ENCODE measurements at regions not wholly inside any gene's neighbourhood (a gene's known extent, or its start where the extent isn't known, plus 50 kb on each side); places are given as distances from the start of the nearest gene placed in this dataset.

DNA sequence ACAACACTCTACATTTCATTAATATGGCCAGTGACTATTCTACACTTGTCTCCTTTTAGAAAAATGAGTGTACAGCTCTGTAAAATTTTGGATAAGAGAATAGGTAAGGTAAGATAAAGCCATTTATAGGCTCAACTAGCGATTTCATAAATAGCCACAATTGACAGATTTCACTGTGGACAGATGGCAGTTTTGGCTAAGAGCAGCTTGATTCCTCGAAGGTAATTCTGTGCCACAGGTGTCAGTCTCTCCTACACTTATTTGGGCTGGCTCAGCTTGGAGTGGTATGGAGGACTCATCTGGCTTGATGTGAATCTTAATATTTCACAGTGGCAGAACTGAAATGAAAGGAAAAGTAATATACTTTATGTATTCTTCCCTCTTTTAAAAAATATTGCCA lies 536.7 kb upstream of the TBL1XR1 start:
- TF ChIP-seq, protein P1, sequence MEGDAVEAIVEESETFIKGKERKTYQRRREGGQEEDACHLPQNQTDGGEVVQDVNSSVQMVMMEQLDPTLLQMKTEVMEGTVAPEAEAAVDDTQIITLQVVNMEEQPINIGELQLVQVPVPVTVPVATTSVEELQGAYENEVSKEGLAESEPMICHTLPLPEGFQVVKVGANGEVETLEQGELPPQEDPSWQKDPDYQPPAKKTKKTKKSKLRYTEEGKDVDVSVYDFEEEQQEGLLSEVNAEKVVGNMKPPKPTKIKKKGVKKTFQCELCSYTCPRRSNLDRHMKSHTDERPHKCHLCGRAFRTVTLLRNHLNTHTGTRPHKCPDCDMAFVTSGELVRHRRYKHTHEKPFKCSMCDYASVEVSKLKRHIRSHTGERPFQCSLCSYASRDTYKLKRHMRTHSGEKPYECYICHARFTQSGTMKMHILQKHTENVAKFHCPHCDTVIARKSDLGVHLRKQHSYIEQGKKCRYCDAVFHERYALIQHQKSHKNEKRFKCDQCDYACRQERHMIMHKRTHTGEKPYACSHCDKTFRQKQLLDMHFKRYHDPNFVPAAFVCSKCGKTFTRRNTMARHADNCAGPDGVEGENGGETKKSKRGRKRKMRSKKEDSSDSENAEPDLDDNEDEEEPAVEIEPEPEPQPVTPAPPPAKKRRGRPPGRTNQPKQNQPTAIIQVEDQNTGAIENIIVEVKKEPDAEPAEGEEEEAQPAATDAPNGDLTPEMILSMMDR (IDR thresholded peaks at IDR 0.05; ENCODE audit: control insufficient read depth, insufficient read depth, low read depth, low read length, missing control alignments) = no peak
- no peak overlapping the region for H3K4me3 ChIP-seq (ENCODE audit: control insufficient read depth, low read depth, low read length)
- no peak for DNase-seq (ENCODE audit: low read depth)

DNA sequence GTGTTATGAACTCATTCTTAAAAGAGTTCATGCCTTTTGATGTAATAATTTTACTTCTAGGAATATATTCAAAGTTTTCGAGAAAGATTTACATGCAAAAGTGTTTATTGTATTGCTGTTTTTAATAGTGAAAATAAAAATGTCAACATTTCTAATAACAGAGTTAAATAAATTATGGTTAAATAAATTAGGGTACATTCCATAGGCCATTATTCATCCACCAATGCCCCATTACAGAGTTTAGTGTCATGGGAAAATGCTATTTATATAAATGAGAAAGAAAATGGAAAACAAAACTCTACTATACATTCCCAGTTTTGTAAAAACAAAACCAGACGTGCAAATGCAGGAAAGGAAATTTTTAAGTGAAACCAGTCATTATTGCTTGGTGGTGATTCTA lies 538.1 kb upstream of the TBL1XR1 start:
- TF ChIP-seq, protein P1 (IDR thresholded peaks at IDR 0.05; ENCODE audit: control insufficient read depth, insufficient read depth, low read depth, low read length, missing control alignments) = no peak
- DNase-seq (ENCODE audit: low read depth) = no peak
- no peak overlapping the region for H3K4me3 ChIP-seq (ENCODE audit: control insufficient read depth, low read depth, low read length)

DNA sequence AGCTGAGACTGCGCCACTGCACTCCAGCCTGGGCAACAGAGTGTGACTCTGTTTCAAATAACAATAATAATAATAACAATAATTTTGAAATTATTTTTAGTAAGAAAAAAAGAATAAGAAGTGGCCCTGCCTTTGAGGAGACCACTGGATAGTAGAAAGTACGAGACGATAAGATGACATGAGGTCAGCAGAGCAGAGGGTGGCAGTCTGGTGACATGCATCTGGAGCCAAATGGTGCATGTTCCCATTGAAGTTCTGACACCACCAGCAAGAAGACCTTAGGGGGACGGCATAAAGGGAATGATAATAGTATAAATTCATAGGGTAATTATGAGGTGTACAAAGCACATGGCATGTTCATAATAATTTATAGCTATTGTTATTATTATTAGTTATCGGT lies 542.2 kb upstream of the TBL1XR1 start:
- no peak for DNase-seq (ENCODE audit: low read depth)
- TF ChIP-seq, protein P1 (IDR thresholded peaks at IDR 0.05; ENCODE audit: control insufficient read depth, insufficient read depth, low read depth, low read length, missing control alignments) = no peak

DNA sequence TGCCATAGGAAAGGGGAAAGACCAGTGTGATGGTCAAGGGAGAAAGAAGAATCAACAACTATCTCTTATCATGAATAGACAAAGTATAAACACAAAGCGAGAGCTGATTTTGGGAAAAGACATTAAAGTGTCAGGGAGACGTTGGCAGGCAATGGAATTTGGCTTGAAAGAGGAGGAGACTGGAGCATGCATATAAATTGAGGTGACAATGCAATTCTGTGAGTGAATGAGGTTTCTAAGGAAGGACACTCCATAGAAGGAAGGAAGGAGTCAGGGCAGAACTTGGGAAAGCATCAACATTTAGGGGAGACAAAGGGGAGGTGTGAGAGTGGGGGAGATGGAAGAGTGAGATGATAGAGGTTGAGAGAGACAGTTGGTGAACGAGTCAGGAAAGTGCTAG lies 543.0 kb upstream of the TBL1XR1 start:
- TF ChIP-seq, protein P1 (IDR thresholded peaks at IDR 0.05; ENCODE audit: control insufficient read depth, insufficient read depth, low read depth, low read length, missing control alignments) = no peak
- no peak for DNase-seq (ENCODE audit: low read depth)
- no peak overlapping the region for H3K4me3 ChIP-seq (ENCODE audit: control insufficient read depth, low read depth, low read length)

More for the DNA sequence above, 542.2 kb upstream of the TBL1XR1 start:
- H3K4me3 ChIP-seq (ENCODE audit: control insufficient read depth, low read depth, low read length) = no peak overlapping the region

DNA sequence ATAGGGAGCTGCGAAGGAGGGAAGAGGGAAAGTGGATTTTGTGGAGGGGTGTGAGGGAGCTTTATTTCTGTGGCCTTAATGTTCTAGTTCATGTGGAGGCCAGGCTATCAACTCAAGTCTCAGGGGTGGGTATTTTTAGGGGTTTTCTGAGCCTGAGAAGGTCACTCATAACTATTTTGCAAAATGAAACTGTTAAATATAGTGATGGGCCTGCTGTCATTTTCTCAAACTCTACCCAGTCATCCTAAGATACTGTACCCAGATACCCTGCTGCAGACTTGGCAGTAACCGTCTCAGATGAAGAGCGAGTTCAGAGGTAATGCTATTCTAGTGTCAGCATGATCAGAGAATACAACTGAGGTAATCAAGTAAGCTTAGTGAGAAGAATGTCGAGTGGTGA lies 545.0 kb upstream of the TBL1XR1 start:
- H3K4me3 ChIP-seq (ENCODE audit: control insufficient read depth, low read depth, low read length) = no peak overlapping the region
- TF ChIP-seq, protein P1 (IDR thresholded peaks at IDR 0.05; ENCODE audit: control insufficient read depth, insufficient read depth, low read depth, low read length, missing control alignments) = no peak
- DNase-seq (ENCODE audit: low read depth) = no peak

DNA sequence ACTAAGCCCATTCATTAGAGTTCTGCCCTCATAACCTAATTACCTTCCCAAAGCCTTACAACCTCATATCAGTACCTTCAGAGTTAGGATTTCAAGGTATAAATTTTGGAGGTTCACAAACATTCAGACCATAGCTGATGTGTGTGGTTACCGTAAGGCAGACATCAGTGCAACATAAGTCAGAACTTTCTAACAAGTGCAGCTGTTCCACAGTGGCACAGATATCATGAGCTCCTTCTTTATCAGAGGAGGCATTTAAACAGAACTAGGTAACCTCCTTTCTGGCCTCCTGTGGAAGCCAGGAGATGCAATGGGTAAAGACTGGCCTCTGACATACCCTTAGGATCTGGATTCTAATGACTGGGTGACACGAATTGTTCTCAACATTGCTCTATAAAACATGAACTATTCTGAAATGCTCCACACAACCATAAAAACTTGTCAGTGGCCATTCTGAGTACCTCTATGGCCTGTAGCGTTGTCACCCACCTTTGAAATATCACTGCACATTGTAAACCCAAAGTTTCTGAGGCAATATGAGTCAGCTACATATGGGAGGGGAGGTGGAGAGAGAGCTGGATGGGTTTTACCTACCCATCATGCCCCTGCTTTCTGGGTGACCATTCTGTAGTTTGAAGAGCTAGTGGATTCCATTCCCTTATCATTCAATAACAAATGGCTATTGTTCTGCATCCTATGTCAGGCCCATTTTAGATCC lies 546.0 kb upstream of the TBL1XR1 start:
- no peak overlapping the region for H3K4me3 ChIP-seq (ENCODE audit: control insufficient read depth, low read depth, low read length)
- no peak for DNase-seq (ENCODE audit: low read depth)
- TF ChIP-seq, protein P1 (IDR thresholded peaks at IDR 0.05; ENCODE audit: control insufficient read depth, insufficient read depth, low read depth, low read length, missing control alignments) = no peak
